Subcutaneous abdominal adipose tissue (tissue), 5 donors: ENCODE measurements at regions not wholly inside any gene's neighbourhood (a gene's known extent, or its start where the extent isn't known, plus 50 kb on each side); places are given as distances from the start of the nearest gene placed in this dataset.

Experiments used
- H3K27ac ChIP-seq: one replicate; pipeline ENCODE4 v1.7.0; 2013; ENCODE audit warnings: low read depth, mild to moderate bottlenecking, inconsistent platforms, low read length, moderate library complexity
- H3K27me3 ChIP-seq, 5 donors: one replicate each; pipeline ENCODE4 v1.7.0; 2013; ENCODE audit warnings: low read length in 5 of 5, inconsistent platforms in 1 of 5; ENCODE audit not compliant: control insufficient read depth in 5 of 5, insufficient read depth in 4 of 5
- H3K36me3 ChIP-seq, 5 donors: one replicate each; pipeline ENCODE4 v1.7.0; 2013; ENCODE audit warnings: low read length in 5 of 5; ENCODE audit not compliant: control insufficient read depth in 5 of 5, insufficient read depth in 5 of 5
- H3K4me1 ChIP-seq, 5 donors: one replicate each; pipeline ENCODE4 v1.7.0; 2013; ENCODE audit warnings: low read length in 5 of 5, mild to moderate bottlenecking in 3 of 5, moderate library complexity in 1 of 5; ENCODE audit not compliant: control insufficient read depth in 5 of 5, insufficient read depth in 5 of 5
- H3K4me3 ChIP-seq, 5 donors: one replicate each; pipeline ENCODE4 v1.7.0; 2013; ENCODE audit warnings: low read length in 5 of 5, low read depth in 1 of 5
- H3K9ac ChIP-seq, 5 donors: one replicate each; pipeline ENCODE4 v1.7.0; 2013; ENCODE audit warnings: low read length in 5 of 5, mild to moderate bottlenecking in 4 of 5, moderate library complexity in 3 of 5
- H3K9me3 ChIP-seq, 5 donors: one replicate each; pipeline ENCODE4 v1.7.0; 2013; ENCODE audit warnings: low read length in 5 of 5; ENCODE audit not compliant: control insufficient read depth in 5 of 5
- donor health status: healthy.
- donor health status: healthy.
- donor health status: healthy.
- donor health status: healthy.
- donor health status: healthy.

DNA sequence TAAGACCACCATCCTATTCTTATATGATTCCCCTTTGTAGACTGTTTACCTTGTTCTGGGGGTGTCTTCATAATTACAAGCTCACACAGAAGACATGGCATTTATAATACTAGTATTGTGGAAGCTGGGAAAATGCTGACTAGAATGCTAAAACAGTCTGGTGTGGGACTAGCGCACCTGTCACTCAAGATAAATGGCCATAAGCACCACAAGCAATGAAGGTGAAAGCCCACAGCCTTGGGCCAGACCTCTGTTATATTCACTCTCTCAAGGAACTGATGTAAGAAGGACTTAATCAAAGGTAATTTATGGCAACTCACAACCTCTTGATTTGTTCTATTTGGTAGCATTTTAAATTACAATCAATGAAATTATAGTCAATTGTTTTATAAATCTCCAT is 721.5 kb downstream of the SEMA5A start:
- H3K27ac ChIP-seq: no peak overlapping the region
- H3K9me3 ChIP-seq: peaks cover 0 to 5% (median 3%) of the 10 kb centered on the region in 5 donors
- H3K27me3 ChIP-seq: no peaks in the 10 kb centered on the region
- H3K4me1 ChIP-seq: no peaks in the 10 kb centered on the region
- H3K9ac ChIP-seq: no peak overlapping the region
- H3K4me3 ChIP-seq: no peak overlapping the region
- H3K36me3 ChIP-seq: no peaks in the 10 kb centered on the region

DNA sequence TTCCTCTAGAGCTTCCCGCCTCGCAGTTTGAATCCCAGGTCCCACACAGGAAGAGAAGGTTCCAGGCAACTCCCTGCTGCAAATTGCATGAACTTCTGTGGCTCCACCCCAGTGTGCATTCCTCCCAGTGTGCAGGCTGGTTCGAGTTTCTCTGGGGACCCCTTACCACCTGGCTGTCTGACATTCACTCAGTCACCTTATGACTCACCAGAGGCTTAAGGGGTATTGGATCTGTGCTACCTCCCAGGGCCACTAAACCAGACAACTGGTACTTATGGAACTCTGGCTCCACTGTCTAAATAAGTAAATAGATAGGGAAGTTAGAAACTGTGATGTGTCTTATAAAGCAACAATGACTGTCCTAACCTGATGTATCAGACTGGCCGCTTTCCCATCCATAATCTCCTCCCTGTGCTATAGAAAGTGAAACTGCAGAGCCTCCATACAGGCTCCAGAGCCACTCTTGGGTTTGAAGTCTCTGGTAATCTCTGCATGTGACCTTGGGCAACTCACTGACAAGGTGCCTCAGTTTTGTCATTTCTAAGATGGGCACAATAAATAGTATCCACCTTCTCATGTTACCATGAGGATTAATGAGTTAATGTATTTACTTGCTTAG is 720.6 kb downstream of the SEMA5A start:
- H3K36me3 ChIP-seq: no peaks in the 10 kb centered on the region
- H3K4me3 ChIP-seq: no peak overlapping the region
- no peaks in the 10 kb centered on the region for H3K27me3 ChIP-seq

DNA sequence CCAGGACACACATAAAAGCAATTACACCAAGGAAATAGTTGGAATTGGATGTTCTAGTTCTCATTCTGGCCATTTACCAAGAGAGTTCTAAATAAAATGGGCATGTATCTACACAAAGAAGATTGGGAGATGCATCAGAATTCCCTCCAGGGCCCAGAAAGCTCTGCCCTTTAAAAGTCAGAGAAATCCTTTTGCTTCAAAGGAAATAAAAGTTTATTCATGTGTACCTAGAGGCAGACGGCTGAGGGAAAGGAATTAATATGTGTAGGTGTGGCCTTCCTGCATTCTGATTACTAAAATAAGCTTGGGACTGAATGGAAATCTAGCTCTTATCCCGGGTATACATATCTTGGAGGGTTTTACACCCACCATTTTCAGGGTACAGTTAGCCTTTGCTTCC is 719.4 kb downstream of the SEMA5A start:
- Histone ChIP-seq H3K27ac (no peak overlapping the region), H3K4me1 (no peaks in the 10 kb centered on the region), H3K9ac (no peak overlapping the region), H3K9me3 (peaks cover 0 to 3% (median 0%) of the 10 kb centered on the region in 5 donors), H3K36me3 (no peaks in the 10 kb centered on the region), H3K4me3 (no peak overlapping the region), H3K27me3 (no peaks in the 10 kb centered on the region)

More for the DNA sequence above, 720.6 kb downstream of the SEMA5A start:
- Histone ChIP-seq H3K9ac (no peak overlapping the region), H3K27ac (no peak overlapping the region), H3K4me1 (no peaks in the 10 kb centered on the region), H3K9me3 (peaks cover 0 to 3% (median 0%) of the 10 kb centered on the region in 5 donors)

DNA sequence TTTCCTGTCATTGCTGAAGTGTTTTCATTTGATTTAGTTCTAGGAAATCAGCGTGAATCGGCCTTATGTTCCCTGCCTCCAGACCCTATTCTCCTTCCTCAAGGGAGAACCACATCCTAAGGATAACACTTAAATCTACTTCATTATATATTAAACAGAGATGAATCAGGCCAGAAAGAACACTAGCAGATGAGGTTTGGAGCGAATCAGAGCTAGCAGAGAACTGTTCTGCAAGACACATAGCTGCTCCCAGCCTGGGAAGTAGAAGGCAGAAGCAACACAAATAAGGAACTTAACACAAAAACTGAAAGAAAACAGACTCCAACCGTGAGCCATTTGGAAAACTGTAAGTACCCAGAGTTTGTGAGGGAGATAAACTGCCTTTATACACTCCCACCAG is 718.2 kb downstream of the SEMA5A start:
- Histone ChIP-seq H3K4me3 (no peak overlapping the region), H3K4me1 (no peaks in the 10 kb centered on the region), H3K27ac (no peak overlapping the region)

DNA sequence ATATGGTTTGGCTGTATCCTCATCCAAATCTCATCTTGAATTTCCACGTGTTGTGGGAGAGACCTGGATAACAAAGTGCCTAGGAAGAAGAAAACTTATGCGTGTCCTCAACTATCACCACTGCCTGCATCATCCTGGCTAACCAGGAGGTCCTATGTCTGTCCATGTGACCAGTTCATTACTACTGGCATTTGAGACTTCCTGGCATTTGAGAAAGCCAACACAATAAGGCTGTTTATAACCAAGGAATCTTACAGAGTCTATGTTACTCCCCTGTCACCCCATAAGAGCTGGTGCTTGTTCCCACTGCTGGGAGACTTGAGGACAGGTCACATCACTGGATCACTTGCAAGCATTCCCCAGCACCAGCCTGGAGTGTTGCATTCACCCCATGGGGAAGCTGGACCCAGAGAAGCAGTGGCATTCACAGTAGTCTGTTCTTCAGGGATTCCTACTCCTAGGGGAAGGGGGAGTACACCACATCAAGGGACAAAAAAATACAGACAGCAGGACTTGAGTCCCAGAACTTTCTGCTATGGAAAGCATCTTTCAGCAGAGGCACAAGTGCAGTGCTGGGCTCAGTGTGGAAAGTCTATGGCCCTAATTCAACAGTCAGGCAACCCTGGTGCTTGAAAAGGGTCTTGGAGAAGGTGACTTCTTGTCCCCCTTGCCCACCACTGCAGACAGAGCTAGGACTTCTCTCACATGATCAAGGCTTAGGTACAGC is 717.1 kb downstream of the SEMA5A start:
- Histone ChIP-seq H3K27me3 (no peaks in the 10 kb centered on the region), H3K36me3 (no peaks in the 10 kb centered on the region), H3K4me1 (no peaks in the 10 kb centered on the region), H3K9me3 (peaks cover 0 to 3% (median 0%) of the 10 kb centered on the region in 5 donors), H3K27ac (no peak overlapping the region), H3K4me3 (no peak overlapping the region), H3K9ac (no peak overlapping the region)

More for the DNA sequence above, 718.2 kb downstream of the SEMA5A start:
- H3K9ac ChIP-seq: no peak overlapping the region
- no peaks in the 10 kb centered on the region for H3K36me3 ChIP-seq
- no peaks in the 10 kb centered on the region for H3K27me3 ChIP-seq
- H3K9me3 ChIP-seq: peaks cover 0 to 3% (median 0%) of the 10 kb centered on the region in 5 donors

DNA sequence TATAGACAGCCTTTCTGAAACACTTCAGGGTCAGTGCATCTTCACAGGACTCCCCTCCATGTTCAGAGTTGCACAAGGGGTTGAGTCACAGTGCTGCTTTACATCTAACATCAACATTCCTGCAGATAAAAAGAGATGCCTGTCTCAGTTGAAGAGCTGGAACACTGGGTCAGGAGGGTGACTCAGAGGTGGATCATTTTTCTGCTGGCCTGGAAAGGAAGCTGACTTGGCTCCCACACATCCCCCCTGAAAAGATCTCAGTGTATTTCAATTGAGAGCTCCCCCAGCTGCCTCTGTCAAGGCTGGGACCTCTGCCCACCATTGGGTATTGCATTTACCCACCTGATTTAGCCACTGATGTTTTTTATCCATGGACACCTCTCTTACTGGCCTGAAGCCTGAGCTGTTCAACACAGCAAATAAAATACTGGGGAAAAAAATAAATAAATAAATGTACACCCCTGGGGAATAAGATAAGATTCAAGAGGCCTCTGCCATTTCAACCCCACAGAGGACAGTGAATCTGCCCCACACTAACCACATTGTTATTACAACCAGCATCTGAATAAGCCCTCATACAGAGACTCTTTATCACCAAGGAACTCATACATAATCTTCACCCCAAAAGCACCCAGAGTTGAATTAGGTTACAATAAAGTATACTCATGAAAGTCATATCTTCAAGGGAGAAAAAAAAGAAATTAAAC is 716.4 kb downstream of the SEMA5A start:
- H3K27me3 ChIP-seq: no peaks in the 10 kb centered on the region
- no peaks in the 10 kb centered on the region for H3K36me3 ChIP-seq
- no peak overlapping the region for H3K27ac ChIP-seq
- H3K9ac ChIP-seq: no peak overlapping the region
- peaks cover 0 to 3% (median 0%) of the 10 kb centered on the region in 5 donors for H3K9me3 ChIP-seq
- H3K4me3 ChIP-seq: no peak overlapping the region
- no peaks in the 10 kb centered on the region for H3K4me1 ChIP-seq

DNA sequence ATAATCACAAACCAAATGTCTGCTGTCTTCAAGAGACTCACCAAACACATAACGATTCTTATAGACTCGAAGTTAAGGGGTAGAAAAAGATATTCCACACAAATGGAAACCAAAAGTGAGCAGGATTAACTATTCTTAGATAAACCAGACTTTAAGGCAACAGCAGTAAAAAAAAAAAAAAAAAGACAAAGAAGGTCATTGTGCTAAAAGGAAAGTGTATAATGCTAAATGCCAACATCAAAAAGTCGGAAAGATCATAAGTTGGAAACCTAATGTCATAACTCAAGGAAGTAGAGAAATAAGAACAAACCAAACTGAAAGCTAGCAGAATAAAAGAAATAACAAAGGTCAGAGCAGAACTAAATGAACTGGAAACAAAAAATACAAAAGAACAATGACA is 714.6 kb downstream of the SEMA5A start:
- no peaks in the 10 kb centered on the region for H3K4me1 ChIP-seq
- no peaks in the 10 kb centered on the region for H3K27me3 ChIP-seq
- H3K9me3 ChIP-seq: peaks cover 0 to 3% (median 0%) of the 10 kb centered on the region in 5 donors
- H3K4me3 ChIP-seq: no peak overlapping the region
- H3K27ac ChIP-seq: no peak overlapping the region
- no peak overlapping the region for H3K9ac ChIP-seq
- no peaks in the 10 kb centered on the region for H3K36me3 ChIP-seq

DNA sequence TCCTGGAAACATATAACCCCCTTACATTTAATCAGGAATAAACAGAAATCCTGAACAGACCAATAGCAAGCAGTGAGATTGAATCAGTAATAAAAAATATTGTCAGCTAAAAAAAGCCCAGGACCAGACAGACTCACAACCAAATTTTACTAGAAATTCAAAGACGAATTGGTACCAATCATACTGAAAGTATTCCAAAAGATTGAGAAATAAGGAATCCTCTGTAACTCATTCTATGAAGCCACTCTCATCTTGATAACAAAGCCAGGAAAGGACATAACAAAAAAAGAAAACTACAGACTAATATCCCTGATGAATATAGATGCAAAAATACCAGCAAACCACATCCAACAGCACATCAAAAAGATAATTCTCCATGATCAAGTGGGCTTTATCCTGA is 714.0 kb downstream of the SEMA5A start:
- no peaks in the 10 kb centered on the region for H3K36me3 ChIP-seq
- H3K27me3 ChIP-seq: no peaks in the 10 kb centered on the region
- no peaks in the 10 kb centered on the region for H3K4me1 ChIP-seq
- no peak overlapping the region for H3K4me3 ChIP-seq
- H3K9me3 ChIP-seq: peaks cover 0 to 3% (median 0%) of the 10 kb centered on the region in 5 donors
- H3K27ac ChIP-seq: no peak overlapping the region
- no peak overlapping the region for H3K9ac ChIP-seq

DNA sequence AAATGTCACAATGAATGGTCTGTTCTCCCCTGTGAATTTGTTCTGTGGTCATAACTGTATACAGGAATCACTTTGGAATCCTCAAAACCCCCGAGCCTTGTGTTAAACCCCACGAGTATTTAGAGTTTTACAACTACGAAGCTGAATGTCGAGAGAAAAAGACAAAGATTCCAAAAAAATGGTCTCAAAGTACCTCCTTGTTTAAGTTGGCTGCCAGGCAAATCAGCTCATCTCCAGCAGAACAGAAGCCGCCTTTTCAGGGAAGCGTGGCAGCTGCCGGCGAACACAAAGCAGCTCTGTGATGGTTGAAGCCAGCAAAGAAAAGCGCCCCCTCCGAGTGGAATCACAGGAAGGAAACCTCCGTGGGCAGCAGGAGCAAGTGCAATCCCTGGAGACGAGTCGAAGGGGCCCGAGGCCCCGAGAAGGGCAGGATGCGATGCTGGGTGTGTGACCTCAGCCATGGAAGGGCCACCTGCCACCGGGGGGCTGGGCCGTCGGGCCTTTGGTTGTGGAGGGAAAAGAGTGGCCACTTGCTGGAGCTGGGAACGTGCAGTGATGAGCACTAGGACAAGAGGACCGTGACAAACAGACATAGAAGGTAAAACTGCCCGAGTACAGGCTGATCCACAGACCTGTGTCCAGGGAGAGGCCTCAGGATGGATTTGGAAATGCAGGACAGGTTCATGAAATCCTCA is 706.4 kb downstream of the SEMA5A start:
- Histone ChIP-seq H3K27ac (no peak overlapping the region), H3K4me1 (no peaks in the 10 kb centered on the region), H3K9me3 (peaks cover 0 to 10% (median 4%) of the 10 kb centered on the region in 5 donors), H3K27me3 (no peaks in the 10 kb centered on the region), H3K9ac (no peak overlapping the region), H3K36me3 (no peaks in the 10 kb centered on the region), H3K4me3 (no peak overlapping the region)
